Type B pancreatic cell (in vitro differentiated cells): ENCODE measurements at regions not wholly inside any gene's neighbourhood (a gene's known extent, or its start where the extent isn't known, plus 50 kb on each side); places are given as distances from the start of the nearest gene placed in this dataset.

ENCODE experiments used
- DNase-seq: peaks from one replicate; pipeline ENCODE4 v3.0.0; 2021; ENCODE audit warnings: mixed read lengths; ENCODE audit not compliant: unreplicated experiment; ENCODE audit errors: extremely low spot score
- H3K27ac Mint-ChIP-seq: 2 replicates; pipeline ENCODE4 v1.8.0; 2021; ENCODE audit warnings: mild to moderate bottlenecking, mixed read lengths
- H3K27me3 Mint-ChIP-seq: 2 replicates; pipeline ENCODE4 v1.8.0; 2021; ENCODE audit warnings: mixed read lengths
- H3K36me3 Mint-ChIP-seq: 2 replicates; pipeline ENCODE4 v1.8.0; 2021; ENCODE audit warnings: mixed read lengths
- H3K4me1 Mint-ChIP-seq: one replicate; pipeline ENCODE4 v1.8.0; 2021; ENCODE audit warnings: mixed read lengths; ENCODE audit not compliant: unreplicated experiment
- H3K4me3 Mint-ChIP-seq: 2 replicates; pipeline ENCODE4 v1.8.0; 2021; ENCODE audit warnings: mild to moderate bottlenecking, mixed read lengths
- H3K9me3 Mint-ChIP-seq: 2 replicates; pipeline ENCODE4 v1.8.0; 2021; ENCODE audit warnings: mixed read lengths
- TF ChIP-seq, protein P1 (sequence below): fragments of 200-600 bp; sonication (generic); conservative IDR thresholded peaks from 2 replicates; pipeline ENCODE4 v1.5.0; 2021; ENCODE audit warnings: antibody characterized with exemption, mild to moderate bottlenecking

- TF ChIP-seq, protein P1, sequence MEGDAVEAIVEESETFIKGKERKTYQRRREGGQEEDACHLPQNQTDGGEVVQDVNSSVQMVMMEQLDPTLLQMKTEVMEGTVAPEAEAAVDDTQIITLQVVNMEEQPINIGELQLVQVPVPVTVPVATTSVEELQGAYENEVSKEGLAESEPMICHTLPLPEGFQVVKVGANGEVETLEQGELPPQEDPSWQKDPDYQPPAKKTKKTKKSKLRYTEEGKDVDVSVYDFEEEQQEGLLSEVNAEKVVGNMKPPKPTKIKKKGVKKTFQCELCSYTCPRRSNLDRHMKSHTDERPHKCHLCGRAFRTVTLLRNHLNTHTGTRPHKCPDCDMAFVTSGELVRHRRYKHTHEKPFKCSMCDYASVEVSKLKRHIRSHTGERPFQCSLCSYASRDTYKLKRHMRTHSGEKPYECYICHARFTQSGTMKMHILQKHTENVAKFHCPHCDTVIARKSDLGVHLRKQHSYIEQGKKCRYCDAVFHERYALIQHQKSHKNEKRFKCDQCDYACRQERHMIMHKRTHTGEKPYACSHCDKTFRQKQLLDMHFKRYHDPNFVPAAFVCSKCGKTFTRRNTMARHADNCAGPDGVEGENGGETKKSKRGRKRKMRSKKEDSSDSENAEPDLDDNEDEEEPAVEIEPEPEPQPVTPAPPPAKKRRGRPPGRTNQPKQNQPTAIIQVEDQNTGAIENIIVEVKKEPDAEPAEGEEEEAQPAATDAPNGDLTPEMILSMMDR, result no peak
- no peaks in the 10 kb centered on the region for H3K9me3 Mint-ChIP-seq
- H3K36me3 Mint-ChIP-seq, result no peaks in the 10 kb centered on the region
- H3K4me1 Mint-ChIP-seq, result no peaks in the 10 kb centered on the region
- H3K27me3 Mint-ChIP-seq, result no peaks in the 10 kb centered on the region
- no peak overlapping the region for H3K27ac Mint-ChIP-seq
- no peak overlapping the region for H3K4me3 Mint-ChIP-seq
- no peak for DNase-seq
These were observed 666.8 kb downstream of the NR4A2 start for GRCh38 chr2:155665704-155666103.

GRCh38 chr2:155663265-155663664, 669.3 kb downstream of the NR4A2 start:
- no peaks in the 10 kb centered on the region for H3K4me1 Mint-ChIP-seq
- no peak for DNase-seq
- no peaks in the 10 kb centered on the region for H3K9me3 Mint-ChIP-seq
- H3K4me3 Mint-ChIP-seq, result no peak overlapping the region
- H3K36me3 Mint-ChIP-seq, result no peaks in the 10 kb centered on the region
- H3K27me3 Mint-ChIP-seq, result no peaks in the 10 kb centered on the region
- H3K27ac Mint-ChIP-seq, result no peak overlapping the region
- TF ChIP-seq, protein P1, result no peak

- Mint-ChIP-seq H3K27ac (no peak overlapping the region), H3K9me3 (no peaks in the 10 kb centered on the region), H3K4me3 (no peak overlapping the region), H3K27me3 (no peaks in the 10 kb centered on the region), H3K4me1 (no peaks in the 10 kb centered on the region), H3K36me3 (no peaks in the 10 kb centered on the region)
- TF ChIP-seq, protein P1, result no peak
- DNase-seq, result no peak
These were observed 670.3 kb downstream of the NR4A2 start for GRCh38 chr2:155662224-155662623.

DNA sequence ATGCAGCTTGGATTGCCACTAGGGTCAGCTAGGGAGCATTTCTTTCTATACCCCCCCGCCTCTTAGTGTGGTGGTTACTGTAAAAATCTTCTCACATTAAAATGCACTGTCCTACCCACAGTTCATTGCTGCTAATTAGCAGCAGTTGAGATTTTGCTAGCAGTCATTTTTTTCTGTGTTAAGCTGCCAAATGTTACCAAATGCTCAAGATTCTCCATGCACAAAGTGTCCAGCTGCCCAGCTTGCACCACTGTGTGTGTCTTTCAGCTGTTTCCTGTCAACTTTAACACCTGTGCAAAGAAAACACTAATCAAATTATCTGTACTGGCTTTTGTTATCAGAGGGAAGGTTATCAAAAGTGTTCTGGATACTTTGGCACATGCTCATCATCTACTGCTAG, 679.3 kb downstream of the NR4A2 start:
- no peak overlapping the region for H3K4me3 Mint-ChIP-seq
- H3K27ac Mint-ChIP-seq, result no peak overlapping the region
- DNase-seq, result no peak
- TF ChIP-seq, protein P1, result no peak
- no peaks in the 10 kb centered on the region for H3K4me1 Mint-ChIP-seq
- no peaks in the 10 kb centered on the region for H3K36me3 Mint-ChIP-seq
- H3K27me3 Mint-ChIP-seq, result no peaks in the 10 kb centered on the region
- H3K9me3 Mint-ChIP-seq, result no peaks in the 10 kb centered on the region

GRCh38 chr2:155651851-155652250, 680.7 kb downstream of the NR4A2 start:
- H3K9me3 Mint-ChIP-seq, result no peaks in the 10 kb centered on the region
- no peaks in the 10 kb centered on the region for H3K4me1 Mint-ChIP-seq
- no peak for DNase-seq
- H3K27ac Mint-ChIP-seq, result no peak overlapping the region
- no peaks in the 10 kb centered on the region for H3K36me3 Mint-ChIP-seq
- H3K27me3 Mint-ChIP-seq, result no peaks in the 10 kb centered on the region
- no peak overlapping the region for H3K4me3 Mint-ChIP-seq
- TF ChIP-seq, protein P1, result no peak

DNA sequence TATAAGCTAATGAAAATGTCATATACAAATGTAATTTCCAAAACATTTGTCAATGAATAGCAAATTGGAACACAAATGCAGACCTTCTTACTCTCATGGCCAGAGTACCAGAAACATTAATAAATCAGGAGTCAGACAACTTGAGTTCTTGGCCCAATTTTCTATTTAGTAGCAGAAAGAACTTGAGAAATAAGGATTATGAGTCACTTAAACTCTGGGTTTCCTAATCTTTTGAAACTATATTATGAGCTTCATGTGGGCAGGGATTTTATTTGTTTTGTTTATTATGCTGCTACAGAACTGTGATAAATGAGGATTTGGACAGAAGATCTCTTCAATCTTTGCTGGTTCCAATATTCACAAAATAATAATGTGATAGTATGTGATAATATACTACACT, 686.7 kb downstream of the NR4A2 start:
- TF ChIP-seq, protein P1, result no peak
- no peaks in the 10 kb centered on the region for H3K9me3 Mint-ChIP-seq
- no peaks in the 10 kb centered on the region for H3K4me1 Mint-ChIP-seq
- no peak overlapping the region for H3K27ac Mint-ChIP-seq
- H3K4me3 Mint-ChIP-seq, result no peak overlapping the region
- no peaks in the 10 kb centered on the region for H3K27me3 Mint-ChIP-seq
- H3K36me3 Mint-ChIP-seq, result no peaks in the 10 kb centered on the region
- no peak for DNase-seq
